Sigmoid colon (tissue), 6 donors: ENCODE measurements at regions not wholly inside any gene's neighbourhood (a gene's known extent, or its start where the extent isn't known, plus 50 kb on each side); places are given as distances from the start of the nearest gene placed in this dataset.

Source experiments
- DNase-seq: peaks from one replicate; pipeline ENCODE4 v3.0.0-alpha.2; 2019
- H3K27ac ChIP-seq, 4 donors: fragments of 200-600 bp; sonication (generic); one replicate each; pipeline ENCODE4 v1.5.1; 2016 to 2019; ENCODE audit warnings: mild to moderate bottlenecking in 1 of 4
- H3K27me3 ChIP-seq, 3 donors: fragments of 200-600 bp; sonication (generic); one replicate each; pipeline ENCODE4 v1.5.1; 2019; ENCODE audit warnings: mild to moderate bottlenecking in 1 of 3
- H3K36me3 ChIP-seq, 4 donors: fragments of 200-600 bp; sonication (generic); one replicate each; pipeline ENCODE4 v1.5.1; 2016 to 2019
- H3K4me1 ChIP-seq, 4 donors: fragments of 200-600 bp; sonication (generic); one replicate each; pipeline ENCODE4 v1.5.1; 2017 to 2019
- H3K4me3 ChIP-seq, 4 donors: fragments of 200-600 bp; sonication (generic); one replicate each; pipeline ENCODE4 v1.5.1; 2017 to 2019; ENCODE audit warnings: mild to moderate bottlenecking in 2 of 4, moderate library complexity in 1 of 4
- H3K9me3 ChIP-seq, 4 donors: fragments of 200-600 bp in 3 of 4; sonication (generic) in 3 of 4; one replicate each; pipeline versions ENCODE4 v1.5.1 to v1.6.1; 2013 to 2019
- EP300 ChIP-seq, 4 donors: sonication (generic); formaldehyde crosslinking; IDR thresholded peaks; one replicate each; pipeline ENCODE4 v1.6.1; 2017; ENCODE audit warnings: antibody characterized with exemption in 4 of 4
- POLR2A ChIP-seq, 2 donors: fragments of 450-650 bp; IDR thresholded peaks; one replicate each; pipeline ENCODE4 v1.6.1; 2016; ENCODE audit warnings: antibody characterized with exemption in 2 of 2, mild to moderate bottlenecking in 2 of 2, moderate library complexity in 2 of 2
- POLR2AphosphoS5 ChIP-seq, 4 donors: sonication (generic); formaldehyde crosslinking; IDR thresholded peaks; one replicate each; pipeline ENCODE4 v1.6.1; 2017; ENCODE audit warnings: antibody characterized with exemption in 4 of 4
- WGBS, 2 donors: extraction: QIAGEN DNeasy Blood & Tissue Kit; methylation state at CpG; one replicate each; pipeline ENCODE4 v1.1.7; 2013; 5-methylcytosine and 5-hydroxymethylcytosine counted together
- intact Hi-C: fragments of 100-400 bp; cut with DNase I; formaldehyde crosslinking; loops from one replicate; pipeline ENCODE4 v1.15.1; 2023
- TF ChIP-seq, protein P1 (sequence below), 4 experiments: fragments of 450-650 bp in 3 of 4; fragments of 200-600 bp in 1 of 4; IDR thresholded peaks; one replicate each; pipeline ENCODE4 v1.5.1; 2016 to 2019; ENCODE audit warnings: antibody characterized with exemption in 4 of 4, mild to moderate bottlenecking in 3 of 4, moderate library complexity in 2 of 4
- donor health status: healthy with polysubstance abuse.
- donor health status: healthy.

DNA sequence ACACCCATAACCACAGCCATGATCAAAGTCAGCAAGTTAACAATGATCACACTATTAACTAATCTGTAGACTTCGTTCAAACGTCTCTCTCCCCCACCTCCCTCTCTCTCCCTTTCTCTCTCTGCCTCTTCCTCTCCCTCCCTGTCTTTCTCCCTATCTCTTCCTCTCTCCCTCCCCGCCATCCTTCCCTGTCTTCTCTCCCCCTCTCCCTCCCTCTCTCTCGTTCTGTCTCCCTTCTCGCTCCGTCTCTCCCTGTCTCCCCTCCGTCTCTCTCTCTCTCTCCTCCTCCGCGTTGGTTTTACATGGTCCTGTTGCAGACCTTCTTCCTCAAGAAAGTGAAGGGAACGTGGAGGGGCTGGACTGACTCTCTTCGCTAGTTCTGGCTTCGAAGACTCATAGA, 308.9 kb upstream of the FOXQ1 start:
- Histone ChIP-seq H3K9me3 (no peaks in the 10 kb centered on the region), H3K4me3 (no peak overlapping the region), H3K4me1 (no peaks in the 10 kb centered on the region), H3K27me3 (no peaks in the 10 kb centered on the region), H3K36me3 (no peaks in the 10 kb centered on the region), H3K27ac (no peak overlapping the region)
- DNase-seq = no peak
- intact Hi-C loops = no loop called here
- 91% methylated on average over 12 of the region's 12 CpGs for WGBS, 2 donors
- TF ChIP-seq, protein P1, sequence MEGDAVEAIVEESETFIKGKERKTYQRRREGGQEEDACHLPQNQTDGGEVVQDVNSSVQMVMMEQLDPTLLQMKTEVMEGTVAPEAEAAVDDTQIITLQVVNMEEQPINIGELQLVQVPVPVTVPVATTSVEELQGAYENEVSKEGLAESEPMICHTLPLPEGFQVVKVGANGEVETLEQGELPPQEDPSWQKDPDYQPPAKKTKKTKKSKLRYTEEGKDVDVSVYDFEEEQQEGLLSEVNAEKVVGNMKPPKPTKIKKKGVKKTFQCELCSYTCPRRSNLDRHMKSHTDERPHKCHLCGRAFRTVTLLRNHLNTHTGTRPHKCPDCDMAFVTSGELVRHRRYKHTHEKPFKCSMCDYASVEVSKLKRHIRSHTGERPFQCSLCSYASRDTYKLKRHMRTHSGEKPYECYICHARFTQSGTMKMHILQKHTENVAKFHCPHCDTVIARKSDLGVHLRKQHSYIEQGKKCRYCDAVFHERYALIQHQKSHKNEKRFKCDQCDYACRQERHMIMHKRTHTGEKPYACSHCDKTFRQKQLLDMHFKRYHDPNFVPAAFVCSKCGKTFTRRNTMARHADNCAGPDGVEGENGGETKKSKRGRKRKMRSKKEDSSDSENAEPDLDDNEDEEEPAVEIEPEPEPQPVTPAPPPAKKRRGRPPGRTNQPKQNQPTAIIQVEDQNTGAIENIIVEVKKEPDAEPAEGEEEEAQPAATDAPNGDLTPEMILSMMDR (IDR thresholded peaks at IDR 0.05) = no peak
- TF ChIP-seq POLR2A (IDR thresholded peaks at IDR 0.05) = no peak
- TF ChIP-seq POLR2AphosphoS5 (IDR thresholded peaks at IDR 0.05) = no peak
- no peak for TF ChIP-seq EP300 (IDR thresholded peaks at IDR 0.05)

- Histone ChIP-seq H3K27me3 (no peaks in the 10 kb centered on the region), H3K4me3 (no peak overlapping the region), H3K4me1 (no peaks in the 10 kb centered on the region), H3K9me3 (no peaks in the 10 kb centered on the region), H3K27ac (no peak overlapping the region), H3K36me3 (no peaks in the 10 kb centered on the region)
- intact Hi-C loops = no loop called here
- 77 to 80% methylated on average over 12 of the region's 12 CpGs for WGBS, 2 donors
- DNase-seq = no peak
- TF ChIP-seq POLR2AphosphoS5 (IDR thresholded peaks at IDR 0.05) (no peak), POLR2A (IDR thresholded peaks at IDR 0.05) (no peak)
These were observed 308.9 kb upstream of the EXOC2 start for GRCh38 chr6:1001655-1002349.

GRCh38 chr6:999552-999951, 306.6 kb upstream of the EXOC2 start:
- no peaks in the 10 kb centered on the region for H3K4me1 ChIP-seq
- no peak overlapping the region for H3K27ac ChIP-seq
- WGBS, 2 donors = 63 to 84% methylated on average over 9 of the region's 9 CpGs
- H3K9me3 ChIP-seq = no peaks in the 10 kb centered on the region
- DNase-seq = no peak
- no peaks in the 10 kb centered on the region for H3K36me3 ChIP-seq
- intact Hi-C loops = no loop called here
- peaks cover 0 to 3% (median 0%) of the 10 kb centered on the region in 3 donors for H3K27me3 ChIP-seq
- TF ChIP-seq POLR2A (IDR thresholded peaks at IDR 0.05) (no peak), EP300 (IDR thresholded peaks at IDR 0.05) (no peak), POLR2AphosphoS5 (IDR thresholded peaks at IDR 0.05) (no peak)
- TF ChIP-seq, protein P1 (IDR thresholded peaks at IDR 0.05) = no peak
- no peak overlapping the region for H3K4me3 ChIP-seq

DNA sequence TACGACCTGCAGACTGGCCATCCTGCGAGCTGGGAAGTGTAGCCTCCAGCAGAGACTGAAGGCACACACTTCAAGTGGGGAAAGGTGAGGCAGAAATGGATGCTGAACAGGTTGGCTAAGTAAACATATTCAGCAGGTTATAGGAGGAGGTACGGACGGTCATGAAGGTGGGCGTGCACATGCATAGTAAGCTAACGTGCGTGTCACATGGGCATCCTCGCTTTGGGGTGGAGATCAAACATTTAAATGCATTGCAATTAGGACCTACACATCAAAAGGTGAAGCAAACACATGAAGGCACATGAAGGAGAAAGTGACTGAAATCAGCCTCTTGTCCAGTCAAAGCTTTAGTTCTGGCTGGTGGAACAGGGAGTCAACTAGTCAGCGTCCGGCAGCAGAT, 305.6 kb upstream of the EXOC2 start:
- 86 to 91% methylated on average over 10 of the region's 10 CpGs for WGBS, 2 donors
- intact Hi-C loops = no loop called here
- Histone ChIP-seq H3K4me1 (no peaks in the 10 kb centered on the region), H3K4me3 (no peak overlapping the region), H3K27me3 (peaks cover 0 to 3% (median 0%) of the 10 kb centered on the region in 3 donors), H3K9me3 (no peaks in the 10 kb centered on the region), H3K36me3 (no peaks in the 10 kb centered on the region), H3K27ac (no peak overlapping the region)
- TF ChIP-seq POLR2A (IDR thresholded peaks at IDR 0.05) = no peak
- no peak for TF ChIP-seq POLR2AphosphoS5 (IDR thresholded peaks at IDR 0.05)
- TF ChIP-seq EP300 (IDR thresholded peaks at IDR 0.05) = no peak
- TF ChIP-seq, protein P1 (IDR thresholded peaks at IDR 0.05) = no peak
- no peak for DNase-seq

DNA sequence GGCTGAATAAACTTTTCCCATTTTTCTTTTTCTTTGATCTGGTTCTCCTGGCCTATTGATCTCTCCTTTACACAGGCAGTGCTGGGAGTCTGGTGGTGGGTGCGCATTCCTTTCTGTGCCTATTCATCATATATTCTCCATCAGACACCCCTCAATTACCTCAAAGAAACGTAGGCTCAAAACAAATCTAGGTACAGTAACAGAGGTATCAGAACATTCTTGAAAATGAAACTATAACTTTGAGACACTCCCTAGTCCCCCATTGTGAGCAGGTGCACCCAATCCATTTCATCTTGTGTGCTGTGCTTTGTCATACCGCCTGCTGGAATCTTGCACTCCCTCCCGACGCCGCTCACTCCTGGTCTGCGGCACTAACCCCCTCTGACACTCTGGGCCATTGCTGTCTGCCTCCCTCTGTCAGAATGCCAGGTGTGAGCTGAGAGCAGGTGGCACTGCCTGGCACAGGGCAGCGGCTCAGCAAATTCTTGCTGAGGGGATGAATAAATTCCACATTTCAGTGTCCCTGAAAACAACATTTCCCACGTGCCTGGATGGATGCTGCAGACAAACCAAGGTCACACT, 303.4 kb upstream of the EXOC2 start:
- TF ChIP-seq EP300 (IDR thresholded peaks at IDR 0.05) = no peak
- TF ChIP-seq POLR2AphosphoS5 (IDR thresholded peaks at IDR 0.05) = no peak
- TF ChIP-seq, protein P1 (IDR thresholded peaks at IDR 0.05) = no peak
- TF ChIP-seq POLR2A (IDR thresholded peaks at IDR 0.05) = no peak
- Histone ChIP-seq H3K9me3 (peaks cover 0 to 2% (median 0%) of the 10 kb centered on the region in 4 donors), H3K4me3 (no peak overlapping the region), H3K27ac (no peak overlapping the region), H3K36me3 (no peaks in the 10 kb centered on the region), H3K27me3 (peaks cover 0 to 3% (median 0%) of the 10 kb centered on the region in 3 donors), H3K4me1 (no peaks in the 10 kb centered on the region)
- WGBS, 2 donors = 27 to 67% methylated on average over 9 of the region's 9 CpGs
- intact Hi-C loops = no loop called here
- DNase-seq = no peak
